Activated CD4-positive, alpha-beta T cell treated with anti-CD3 and anti-CD28 coated beads for 36 hours (primary cell): ENCODE measurements at regions not wholly inside any gene's neighbourhood (a gene's known extent, or its start where the extent isn't known, plus 50 kb on each side); places are given as distances from the start of the nearest gene placed in this dataset.

Experiments
- ATAC-seq: fragments of 200-7000 bp; cut with Tn5 transposase; one replicate; pipeline ENCODE4 v1.10.0; 2021; ENCODE audit warnings: mild to moderate bottlenecking, moderate library complexity
- CTCF ChIA-PET: fragments of 350-600 bp; sonication (Branson Sonifier 250); formaldehyde crosslinking; loops from one replicate; lab custom pipeline; 2021; ENCODE audit warnings: antibody characterized with exemption; lab: Charles Lee
- POLR2A ChIA-PET: fragments of 350-600 bp; sonication (Branson Sonifier 250); formaldehyde crosslinking; loops from one replicate; lab custom pipeline; 2021; ENCODE audit warnings: antibody characterized with exemption, inconsistent platforms; lab: Charles Lee
- DNase-seq: peaks from one replicate; pipeline ENCODE4 v3.0.0-alpha.2; 2020
- H3K27ac Mint-ChIP-seq: one replicate; pipeline ENCODE4 v1.8.0; 2021; ENCODE audit warnings: mixed read lengths
- H3K27me3 Mint-ChIP-seq: one replicate; pipeline ENCODE4 v1.8.0; 2021; ENCODE audit warnings: mixed read lengths
- H3K36me3 Mint-ChIP-seq: one replicate; pipeline ENCODE4 v1.8.0; 2021; ENCODE audit warnings: low read depth, mixed read lengths
- H3K4me1 Mint-ChIP-seq: one replicate; pipeline ENCODE4 v1.8.0; 2021; ENCODE audit warnings: mixed read lengths
- H3K4me3 Mint-ChIP-seq: one replicate; pipeline ENCODE4 v1.8.0; 2021; ENCODE audit warnings: mild to moderate bottlenecking, moderate library complexity, mixed read lengths
- H3K9me3 Mint-ChIP-seq: one replicate; pipeline ENCODE4 v1.8.0; 2021; ENCODE audit warnings: low read depth, mixed read lengths
- intact Hi-C, 2 experiments: fragments of 100-400 bp; cut with DNase I in 1 of 2; cut with micrococcal nuclease in 1 of 2; formaldehyde crosslinking; loops; one replicate each; pipeline versions ENCODE4 v1.14.2 to v1.15.1; 2022 to 2024; cut with DNase I, micrococcal nuclease

GRCh38 chr2:16285813-16286510, 345.6 kb downstream of the MYCN start:
- no peaks in the 10 kb centered on the region for H3K36me3 Mint-ChIP-seq
- H3K9me3 Mint-ChIP-seq, result no peaks in the 10 kb centered on the region
- H3K27ac Mint-ChIP-seq, result no peak overlapping the region
- ATAC-seq, result no peak
- no peaks in the 10 kb centered on the region for H3K4me1 Mint-ChIP-seq
- H3K27me3 Mint-ChIP-seq, result no peaks in the 10 kb centered on the region
- ChIA-PET CTCF (no interaction called here), POLR2A (no interaction called here)
- intact Hi-C loops, result no loop called here
- no peak overlapping the region for H3K4me3 Mint-ChIP-seq
- DNase-seq, result no peak

DNA sequence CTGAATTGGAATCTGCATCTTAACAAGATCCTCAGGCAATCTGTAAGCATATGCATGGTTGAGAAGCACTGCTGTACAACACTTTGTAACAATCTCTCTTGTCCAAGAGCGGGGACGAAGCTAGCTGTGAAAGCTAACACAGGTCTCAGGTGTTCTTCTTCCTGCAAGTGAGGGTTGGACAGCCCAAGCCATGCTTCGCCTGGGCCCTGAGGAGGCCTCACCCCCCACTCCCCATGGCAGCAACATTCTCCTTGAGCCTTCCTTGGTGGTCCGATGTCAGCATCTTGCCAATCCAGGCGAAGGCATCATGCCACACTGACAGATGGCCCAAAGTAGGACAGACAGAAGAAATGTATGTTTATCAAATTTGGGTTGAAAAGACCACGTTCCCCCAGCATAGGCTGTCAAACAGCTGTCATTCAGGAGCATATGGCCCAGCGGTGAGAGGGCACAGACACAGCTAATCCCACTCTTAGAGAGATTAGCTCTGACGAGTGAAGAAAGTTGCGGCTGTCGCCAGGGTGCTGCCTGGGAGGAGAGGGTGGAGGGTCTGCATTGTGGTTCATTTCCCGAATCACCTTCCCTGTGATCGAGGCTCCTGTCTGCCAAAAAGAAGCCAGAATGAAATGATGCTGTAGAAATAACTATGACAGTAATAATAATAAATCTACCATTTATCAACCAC, 344.7 kb downstream of the MYCN start:
- intact Hi-C loops, result no loop called here
- H3K36me3 Mint-ChIP-seq, result no peaks in the 10 kb centered on the region
- no peak for ATAC-seq
- no peak for DNase-seq
- ChIA-PET POLR2A (no interaction called here), CTCF (interaction anchor here (0.8 kb wide), 1 partner anchor 215 kb away, joined by 3 read pairs; no protein-coding TSS in a partner anchor)
- no peaks in the 10 kb centered on the region for H3K4me1 Mint-ChIP-seq
- H3K9me3 Mint-ChIP-seq, result no peaks in the 10 kb centered on the region
- H3K27ac Mint-ChIP-seq, result no peak overlapping the region
- H3K27me3 Mint-ChIP-seq, result no peaks in the 10 kb centered on the region
- no peak overlapping the region for H3K4me3 Mint-ChIP-seq

DNA sequence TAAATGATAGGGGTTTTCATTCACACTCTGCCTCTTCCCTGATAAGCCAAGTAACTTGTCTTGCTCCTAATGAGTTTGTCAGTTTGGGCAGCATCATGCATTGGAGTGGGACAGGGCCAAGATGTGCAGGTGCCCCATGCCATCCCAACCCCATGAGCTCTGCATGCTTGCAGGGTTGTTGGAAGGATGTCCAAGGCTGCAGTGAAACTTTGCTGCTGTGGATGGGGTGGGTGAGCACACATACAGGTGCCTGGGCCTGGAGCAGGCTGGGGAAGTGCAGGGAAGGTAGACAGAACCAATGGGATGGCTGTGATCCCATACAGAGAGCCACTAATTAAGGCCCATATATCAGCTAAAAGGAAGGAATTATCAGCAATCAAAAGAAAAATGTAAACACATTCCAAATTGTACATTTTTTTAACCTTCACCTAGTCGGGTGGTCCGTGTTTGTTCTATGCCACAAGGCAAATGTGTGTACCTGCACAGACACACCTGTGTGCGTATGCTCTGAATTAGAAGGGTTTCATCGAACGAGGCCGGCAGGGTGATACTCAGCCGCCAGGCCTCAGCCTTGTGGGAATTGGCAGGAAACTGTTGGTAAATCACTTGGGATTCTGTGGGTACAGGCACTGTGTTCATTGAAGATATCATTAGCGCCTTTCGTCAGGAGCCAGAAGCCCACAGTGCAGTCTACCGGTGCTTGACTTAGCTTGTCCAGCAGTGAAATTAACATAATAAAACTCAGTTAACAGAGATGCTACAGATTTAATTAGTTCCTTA, 342.9 kb downstream of the MYCN start:
- Mint-ChIP-seq H3K9me3 (no peaks in the 10 kb centered on the region), H3K27ac (no peak overlapping the region), H3K4me1 (no peaks in the 10 kb centered on the region), H3K4me3 (no peak overlapping the region), H3K36me3 (no peaks in the 10 kb centered on the region), H3K27me3 (no peaks in the 10 kb centered on the region)
- ATAC-seq (no peak), DNase-seq (no peak)
- CTCF ChIA-PET, result interaction anchor here (0.6 to 4.1 kb wide), 2 partner anchors 25 to 344 kb away, joined by 3 to 26 read pairs; partner anchors contain the start of gene MYCN
- intact Hi-C loops, result no loop called here
- POLR2A ChIA-PET, result no interaction called here

DNA sequence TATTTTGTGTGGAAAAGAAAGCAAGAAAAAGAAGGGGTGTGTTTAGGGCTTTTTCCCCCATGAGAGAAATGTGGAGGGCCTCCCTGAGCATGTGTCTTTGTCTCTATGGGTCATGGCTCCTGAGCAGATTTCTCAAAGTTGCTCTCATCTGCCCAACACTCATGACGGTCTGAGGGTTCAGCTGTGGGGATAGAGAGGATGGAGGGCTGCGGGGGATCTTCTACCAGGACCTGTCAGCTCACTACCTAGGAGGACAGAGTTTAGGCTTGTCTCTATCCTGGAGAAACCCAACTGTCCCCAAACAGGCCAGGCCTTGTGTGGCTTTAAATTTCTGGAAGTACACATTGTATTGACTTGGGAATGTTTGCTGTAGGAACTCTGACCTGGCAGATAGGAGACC, 342.2 kb downstream of the MYCN start:
- H3K4me3 Mint-ChIP-seq, result no peak overlapping the region

DNA sequence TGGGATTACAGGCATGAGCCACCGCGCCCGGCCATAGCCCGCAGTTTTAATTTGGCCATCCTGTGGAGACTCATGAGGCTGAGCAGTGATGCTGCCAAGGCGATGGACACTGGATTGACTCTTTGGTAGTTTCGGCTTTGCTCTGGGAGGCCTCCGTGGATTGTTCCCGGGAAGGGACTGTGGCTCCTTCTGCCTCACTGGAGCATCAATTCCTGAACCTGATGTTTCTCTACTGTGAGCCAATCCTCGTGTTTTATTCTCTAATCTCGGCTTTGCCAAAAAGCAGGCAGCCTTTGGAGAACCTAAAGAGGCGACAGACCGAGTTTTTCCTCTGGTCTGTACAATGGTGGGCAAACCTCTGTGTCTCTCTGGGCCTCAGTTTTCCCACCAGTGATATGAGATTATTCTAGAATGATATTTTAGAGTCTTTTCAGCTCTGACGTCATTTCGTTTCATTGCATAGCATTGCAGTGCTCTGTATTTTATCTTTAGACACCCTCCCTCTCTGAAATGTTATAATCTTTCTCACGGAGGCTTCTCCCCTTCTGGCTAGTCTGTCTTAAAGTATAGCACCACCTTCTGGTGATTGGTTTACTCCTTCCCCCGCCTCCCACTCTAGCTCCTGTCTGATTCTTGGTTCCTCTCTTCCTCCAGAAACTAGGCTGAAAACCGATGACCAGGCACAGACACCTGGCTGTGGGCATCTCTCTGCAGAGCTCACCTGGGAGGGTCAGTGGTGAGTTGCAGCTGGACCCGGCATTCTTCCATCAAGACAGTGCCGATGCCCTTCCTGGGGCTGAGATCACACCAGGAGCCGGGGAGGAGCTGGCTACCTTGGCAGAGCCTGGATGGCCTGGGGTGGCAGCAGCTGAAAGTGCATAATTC, 341.3 kb downstream of the MYCN start:
- no peaks in the 10 kb centered on the region for H3K27me3 Mint-ChIP-seq
- CTCF ChIA-PET, result interaction anchor here (4.1 kb wide), 1 partner anchor 342 kb away, joined by 26 read pairs; the partner anchor contains the start of gene MYCN
- H3K27ac Mint-ChIP-seq, result no peak overlapping the region

More for the DNA sequence above, 342.2 kb downstream of the MYCN start:
- H3K27ac Mint-ChIP-seq, result no peak overlapping the region
- DNase-seq (no peak), ATAC-seq (no peak)
- no peaks in the 10 kb centered on the region for H3K4me1 Mint-ChIP-seq
- intact Hi-C loops, result loop anchor here in 1 of 2 experiments (1.0 kb wide), 2 partner anchors 343 to 644 kb away; no protein-coding TSS in a partner anchor
- POLR2A ChIA-PET, result no interaction called here
- H3K27me3 Mint-ChIP-seq, result no peaks in the 10 kb centered on the region
- no peaks in the 10 kb centered on the region for H3K9me3 Mint-ChIP-seq
- H3K36me3 Mint-ChIP-seq, result no peaks in the 10 kb centered on the region
- CTCF ChIA-PET, result interaction anchor here (4.1 kb wide), 1 partner anchor 343 kb away, joined by 26 read pairs; the partner anchor contains the start of gene MYCN

GRCh38 chr2:16280081-16280480, 339.7 kb downstream of the MYCN start:
- ATAC-seq (no peak), DNase-seq (no peak)
- H3K4me1 Mint-ChIP-seq, result no peaks in the 10 kb centered on the region
- intact Hi-C loops, result loop anchor here in 1 of 2 experiments (2.0 kb wide), 1 partner anchor 339 kb away; the partner anchor contains the start of gene MYCN
- no peaks in the 10 kb centered on the region for H3K36me3 Mint-ChIP-seq
- no peaks in the 10 kb centered on the region for H3K9me3 Mint-ChIP-seq
- CTCF ChIA-PET, result no interaction called here
- H3K27me3 Mint-ChIP-seq, result no peaks in the 10 kb centered on the region
- no peak overlapping the region for H3K4me3 Mint-ChIP-seq
- H3K27ac Mint-ChIP-seq, result no peak overlapping the region
- POLR2A ChIA-PET, result no interaction called here

More for the DNA sequence above, 341.3 kb downstream of the MYCN start:
- POLR2A ChIA-PET, result no interaction called here
- Mint-ChIP-seq H3K4me1 (no peaks in the 10 kb centered on the region), H3K9me3 (no peaks in the 10 kb centered on the region), H3K4me3 (no peak overlapping the region), H3K36me3 (no peaks in the 10 kb centered on the region)
- ATAC-seq, result peak; percentile 61
- peak; percentile 16 for DNase-seq
- intact Hi-C loops, result loop anchor here (1.0 to 2.0 kb wide), 3 partner anchors 341 to 643 kb away; partner anchors contain the start of gene MYCN (in 1 of the 2)

DNA sequence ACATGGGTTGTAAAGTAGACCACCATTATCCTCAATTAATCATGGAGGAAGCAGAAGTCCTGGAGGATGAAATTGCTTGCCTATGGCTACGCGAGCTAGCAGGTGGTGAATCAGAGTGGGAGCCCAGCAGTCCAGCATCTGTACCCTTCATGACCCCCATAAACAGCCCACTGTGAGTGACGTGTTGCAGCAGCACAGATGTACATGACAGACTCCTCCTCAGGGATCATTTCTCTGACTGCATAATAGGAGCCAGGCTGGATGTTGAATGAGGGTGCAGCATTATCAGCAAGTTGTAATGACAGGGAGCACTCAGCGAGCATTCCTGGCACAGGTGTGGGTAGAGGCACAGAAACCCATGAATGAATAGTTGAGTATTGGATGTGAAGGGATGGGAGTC, 339.3 kb downstream of the MYCN start:
- H3K4me1 Mint-ChIP-seq, result no peaks in the 10 kb centered on the region
- ATAC-seq (no peak), DNase-seq (no peak)
- CTCF ChIA-PET, result no interaction called here
- no peaks in the 10 kb centered on the region for H3K27me3 Mint-ChIP-seq
- H3K4me3 Mint-ChIP-seq, result no peak overlapping the region
- intact Hi-C loops, result loop anchor here in 1 of 2 experiments (2.0 kb wide), 1 partner anchor 339 kb away; the partner anchor contains the start of gene MYCN
- no peaks in the 10 kb centered on the region for H3K36me3 Mint-ChIP-seq
- H3K9me3 Mint-ChIP-seq, result no peaks in the 10 kb centered on the region
- H3K27ac Mint-ChIP-seq, result no peak overlapping the region
- POLR2A ChIA-PET, result no interaction called here

DNA sequence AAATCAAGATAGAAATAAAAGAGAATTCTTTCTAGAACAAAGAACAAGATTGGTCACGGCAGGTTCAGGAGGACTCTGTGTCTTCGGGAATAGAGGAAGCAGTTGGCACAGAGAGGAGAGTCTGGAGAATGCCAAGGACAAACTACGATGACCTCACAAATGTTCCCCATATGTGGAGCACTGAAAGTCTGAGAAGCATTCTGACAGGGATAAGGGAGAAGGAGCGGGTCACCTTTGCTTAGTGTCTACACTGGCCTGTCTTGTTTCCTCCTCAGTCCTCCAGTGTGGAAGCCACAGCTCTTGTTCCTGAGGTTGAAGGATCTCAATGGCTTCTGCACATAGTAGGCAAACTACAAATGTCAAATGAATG, 338.8 kb downstream of the MYCN start:
- intact Hi-C loops, result no loop called here
- Mint-ChIP-seq H3K4me3 (no peak overlapping the region), H3K27me3 (no peaks in the 10 kb centered on the region), H3K36me3 (no peaks in the 10 kb centered on the region), H3K27ac (no peak overlapping the region), H3K4me1 (no peaks in the 10 kb centered on the region), H3K9me3 (no peaks in the 10 kb centered on the region)
- ChIA-PET CTCF (interaction anchor here (1.4 kb wide), 1 partner anchor 340 kb away, joined by 4 read pairs; no protein-coding TSS in a partner anchor), POLR2A (no interaction called here)
- ATAC-seq (no peak), DNase-seq (no peak)

DNA sequence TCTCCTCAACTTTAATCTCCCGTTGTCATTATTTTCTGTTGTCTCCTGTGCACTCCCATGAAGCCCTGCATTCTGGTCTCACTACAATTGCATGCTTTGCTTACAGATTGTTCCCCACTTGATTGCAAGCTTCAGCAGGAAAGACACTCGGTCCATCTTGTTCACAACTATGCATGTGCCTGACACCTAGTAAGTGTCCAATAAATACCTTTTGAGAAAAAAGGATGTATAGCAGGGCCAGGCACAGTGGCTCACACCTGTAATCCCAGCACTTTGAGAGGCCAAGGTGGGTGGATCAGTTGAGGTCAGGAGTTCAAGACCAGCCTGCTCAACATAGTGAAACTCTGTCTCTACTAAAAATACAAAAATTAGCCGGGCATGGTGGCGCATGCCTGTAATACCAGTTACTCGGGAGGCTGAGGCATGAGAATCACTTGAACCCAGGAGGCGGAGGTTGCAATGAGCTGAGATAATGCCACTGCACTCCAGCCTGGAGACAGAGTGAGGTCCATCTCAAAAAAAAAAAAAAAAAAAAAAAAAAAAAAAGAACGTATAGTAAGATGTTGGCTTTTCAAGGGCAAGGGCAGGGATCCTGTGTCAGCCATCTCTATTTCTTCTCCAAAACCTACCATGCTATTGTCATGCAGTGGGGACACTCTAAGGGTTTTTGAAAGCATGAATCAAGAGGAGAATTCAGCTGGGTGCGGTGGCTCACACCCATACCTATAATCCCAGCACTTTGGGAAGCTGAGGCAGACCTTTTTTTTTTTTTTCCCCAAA, 338.3 kb downstream of the MYCN start:
- Mint-ChIP-seq H3K9me3 (no peaks in the 10 kb centered on the region), H3K4me3 (no peak overlapping the region), H3K36me3 (no peaks in the 10 kb centered on the region), H3K27me3 (no peaks in the 10 kb centered on the region), H3K27ac (no peak overlapping the region), H3K4me1 (no peaks in the 10 kb centered on the region)
- intact Hi-C loops, result no loop called here
- DNase-seq, result no peak
- ChIA-PET CTCF (interaction anchor here (1.4 kb wide), 1 partner anchor 339 kb away, joined by 4 read pairs; no protein-coding TSS in a partner anchor), POLR2A (no interaction called here)
- no peak for ATAC-seq

- DNase-seq (peak; percentile 7), ATAC-seq (peak; percentile 75)
- ChIA-PET POLR2A (no interaction called here), CTCF (no interaction called here)
- Mint-ChIP-seq H3K27me3 (peaks cover 1% of the 10 kb centered on the region), H3K36me3 (no peaks in the 10 kb centered on the region), H3K4me3 (no peak overlapping the region), H3K4me1 (no peaks in the 10 kb centered on the region), H3K9me3 (no peaks in the 10 kb centered on the region), H3K27ac (no peak overlapping the region)
- intact Hi-C loops, result no loop called here
Measured at GRCh38 chr2:16277117-16277516, 336.8 kb downstream of the MYCN start.
